ENCODE measurements at regions not wholly inside any gene's neighbourhood (a gene's known extent, or its start where the extent isn't known, plus 50 kb on each side); places are given as distances from the start of the nearest gene placed in this dataset.
A peak's percentile ranks its signal among the peaks of the same experiment; 100 is the strongest.
"Not testable (repeated sequence)": the region's sequence is repeated elsewhere in the genome, so short reads cannot be mapped to it uniquely, and the experiment has no call there.

- H3K27me3 ChIP-seq = no peaks in the 10 kb centered on the region
These were observed 361.9 kb downstream of the ADGRD1 start for GRCh38 chr12:131315601-131316000.

GRCh38 chr12:131316388-131316787, 362.7 kb downstream of the ADGRD1 start:
- H4K20me1 ChIP-seq = no peaks in the 10 kb centered on the region
- H3K9me3 ChIP-seq = peaks cover 46% of the 10 kb centered on the region
- H3K36me3 ChIP-seq = no peaks in the 10 kb centered on the region
- TF ChIP-seq Cebpa-rat (IDR thresholded peaks at IDR 0.05) = no peak
- no peaks in the 10 kb centered on the region for H3K27me3 ChIP-seq
- H3K4me2 ChIP-seq = no peak overlapping the region
- H3K27ac ChIP-seq = no peak overlapping the region
- H3K4me3 ChIP-seq = no peak overlapping the region
- H3K4me1 ChIP-seq = peaks cover 5% of the 10 kb centered on the region; the same call in 1 of the 2 replicates
- H3K9ac ChIP-seq = no peak overlapping the region

More at GRCh38 chr12:131315601-131316000, 361.9 kb downstream of the ADGRD1 start:
- no peak overlapping the region for H3K27ac ChIP-seq
- no peak for TF ChIP-seq Cebpa-rat (IDR thresholded peaks at IDR 0.05)
- peaks cover 5% of the 10 kb centered on the region; the same call in 1 of the 2 replicates for H3K4me1 ChIP-seq
- no peak overlapping the region for H3K4me2 ChIP-seq
- H3K36me3 ChIP-seq = no peaks in the 10 kb centered on the region
- no peak overlapping the region for H3K4me3 ChIP-seq
- H3K9me3 ChIP-seq = peaks cover 41% of the 10 kb centered on the region
- no peaks in the 10 kb centered on the region for H4K20me1 ChIP-seq
- H3K9ac ChIP-seq = no peak overlapping the region

GRCh38 chr12:131318045-131318685, 364.5 kb downstream of the ADGRD1 start:
- TF ChIP-seq Cebpa-rat (IDR thresholded peaks at IDR 0.05) = no peak
- Histone ChIP-seq H4K20me1 (no peaks in the 10 kb centered on the region), H3K27ac (no peak overlapping the region), H3K27me3 (no peaks in the 10 kb centered on the region), H3K4me1 (peaks cover 1% of the 10 kb centered on the region; the same call in 1 of the 2 replicates), H3K4me3 (no peak overlapping the region), H3K4me2 (no peak overlapping the region), H3K9ac (no peak overlapping the region), H3K36me3 (no peaks in the 10 kb centered on the region), H3K9me3 (peaks cover 61% of the 10 kb centered on the region)

- Histone ChIP-seq H3K27me3 (no peaks in the 10 kb centered on the region), H3K9ac (no peak overlapping the region), H4K20me1 (no peaks in the 10 kb centered on the region), H3K9me3 (peaks cover 49% of the 10 kb centered on the region), H3K4me1 (no peaks in the 10 kb centered on the region), H3K27ac (no peak overlapping the region), H3K36me3 (no peaks in the 10 kb centered on the region), H3K4me2 (no peak overlapping the region), H3K4me3 (no peak overlapping the region)
- no peak for TF ChIP-seq Cebpa-rat (IDR thresholded peaks at IDR 0.05)
These were observed 368.3 kb downstream of the ADGRD1 start for GRCh38 chr12:131321988-131322387.

- H3K36me3 ChIP-seq, H3K4me1 ChIP-seq, H3K4me2 ChIP-seq, H3K27ac ChIP-seq, H4K20me1 ChIP-seq, H3K27me3 ChIP-seq, H3K4me3 ChIP-seq, H3K9ac ChIP-seq: not testable (repeated sequence)
- peaks cover 44% of the 10 kb centered on the region for H3K9me3 ChIP-seq
These were observed 368.8 kb downstream of the ADGRD1 start for GRCh38 chr12:131322460-131322859.

- no peak overlapping the region for H3K4me2 ChIP-seq
These were observed 370.2 kb downstream of the ADGRD1 start for GRCh38 chr12:131323879-131324278.

GRCh38 chr12:131327521-131328488, 374.1 kb downstream of the ADGRD1 start:
- no peak for TF ChIP-seq Cebpa-rat (IDR thresholded peaks at IDR 0.05)
- no peaks in the 10 kb centered on the region for H4K20me1 ChIP-seq

More at GRCh38 chr12:131323879-131324278, 370.2 kb downstream of the ADGRD1 start:
- peaks cover 36% of the 10 kb centered on the region for H3K9me3 ChIP-seq
- H3K4me1 ChIP-seq = peaks cover 9% of the 10 kb centered on the region; the same call in 1 of the 2 replicates
- no peak overlapping the region for H3K4me3 ChIP-seq
- TF ChIP-seq Cebpa-rat (IDR thresholded peaks at IDR 0.05) = no peak
- no peaks in the 10 kb centered on the region for H3K27me3 ChIP-seq
- H4K20me1 ChIP-seq = no peaks in the 10 kb centered on the region
- no peak overlapping the region for H3K27ac ChIP-seq
- H3K9ac ChIP-seq = no peak overlapping the region
- no peaks in the 10 kb centered on the region for H3K36me3 ChIP-seq

GRCh38 chr12:131328861-131329845, 375.4 kb downstream of the ADGRD1 start:
- H4K20me1 ChIP-seq, H3K4me2 ChIP-seq, H3K27ac ChIP-seq, H3K9ac ChIP-seq, H3K36me3 ChIP-seq, H3K4me3 ChIP-seq, H3K9me3 ChIP-seq, H3K27me3 ChIP-seq: not testable (repeated sequence)
- H3K4me1 ChIP-seq = peaks cover 13% of the 10 kb centered on the region; the same call in 1 of the 2 replicates

More at GRCh38 chr12:131327521-131328488, 374.1 kb downstream of the ADGRD1 start:
- Histone ChIP-seq H3K4me2 (peak overlapping the region; percentile 19; the same call in 1 of the 2 replicates), H3K4me1 (peaks cover 9% of the 10 kb centered on the region; the same call in 1 of the 2 replicates), H3K27me3 (no peaks in the 10 kb centered on the region), H3K9ac (no peak overlapping the region), H3K9me3 (peaks cover 2% of the 10 kb centered on the region; the same call in 1 of the 2 replicates), H3K4me3 (no peak overlapping the region), H3K27ac (no peak overlapping the region), H3K36me3 (no peaks in the 10 kb centered on the region)

All from BLaER1 (cell line).